Activated CD8-positive, alpha-beta T cell treated with anti-CD3 and anti-CD28 coated beads for 36 hours (primary cell): ENCODE measurements at regions not wholly inside any gene's neighbourhood (a gene's known extent, or its start where the extent isn't known, plus 50 kb on each side); places are given as distances from the start of the nearest gene placed in this dataset.

Experiments
- ATAC-seq: fragments of 200-7000 bp; cut with Tn5 transposase; one replicate; pipeline ENCODE4 v1.10.0; 2021; ENCODE audit warnings: mild to moderate bottlenecking, moderate library complexity
- CTCF ChIA-PET: fragments of 350-600 bp; sonication (Branson Sonifier 250); formaldehyde crosslinking; loops from one replicate; lab custom pipeline; 2021; ENCODE audit warnings: antibody characterized with exemption; lab: Charles Lee
- POLR2A ChIA-PET: fragments of 350-600 bp; sonication (Branson Sonifier 250); formaldehyde crosslinking; loops from one replicate; lab custom pipeline; 2021; ENCODE audit warnings: antibody characterized with exemption; lab: Charles Lee
- DNase-seq: peaks from one replicate; pipeline ENCODE4 v3.0.0-alpha.2; 2020
- H3K27ac Mint-ChIP-seq: one replicate; pipeline ENCODE4 v1.8.0; 2021; ENCODE audit warnings: mild to moderate bottlenecking, mixed read lengths
- H3K27me3 Mint-ChIP-seq: one replicate; pipeline ENCODE4 v1.8.0; 2021; ENCODE audit warnings: mixed read lengths
- H3K36me3 Mint-ChIP-seq: one replicate; pipeline ENCODE4 v1.8.0; 2021; ENCODE audit warnings: low read depth, mixed read lengths
- H3K4me1 Mint-ChIP-seq: one replicate; pipeline ENCODE4 v1.8.0; 2021; ENCODE audit warnings: low read depth, mixed read lengths
- H3K4me3 Mint-ChIP-seq: one replicate; pipeline ENCODE4 v1.8.0; 2021; ENCODE audit warnings: mild to moderate bottlenecking, moderate library complexity, mixed read lengths
- H3K9me3 Mint-ChIP-seq: one replicate; pipeline ENCODE4 v1.8.0; 2021; ENCODE audit warnings: mixed read lengths
- CTCF ChIP-seq: fragments of 200-600 bp; IDR thresholded peaks from one replicate; pipeline ENCODE4 v1.8.0; 2022; ENCODE audit warnings: antibody characterized with exemption, mild to moderate bottlenecking
- intact Hi-C: fragments of 100-400 bp; cut with micrococcal nuclease; formaldehyde crosslinking; loops from one replicate; pipeline ENCODE4 v1.10.0; 2022

- ChIA-PET CTCF (no interaction called here), POLR2A (no interaction called here)
- H3K9me3 Mint-ChIP-seq: no peaks in the 10 kb centered on the region
- no peaks in the 10 kb centered on the region for H3K36me3 Mint-ChIP-seq
- H3K4me3 Mint-ChIP-seq: no peak overlapping the region
- H3K27ac Mint-ChIP-seq: no peak overlapping the region
- H3K27me3 Mint-ChIP-seq: no peaks in the 10 kb centered on the region
- H3K4me1 Mint-ChIP-seq: peaks cover 3% of the 10 kb centered on the region
- TF ChIP-seq CTCF: no peak
- DNase-seq: no peak
- no peak for ATAC-seq
- intact Hi-C loops: no loop called here
Observed at GRCh38 chr12:45504316-45505010, 225.0 kb upstream of the ARID2 start.

GRCh38 chr12:45509187-45509586 is 220.3 kb upstream of the ARID2 start:
- no peaks in the 10 kb centered on the region for H3K36me3 Mint-ChIP-seq
- ATAC-seq (peak; percentile 97), DNase-seq (peak; percentile 38)
- ChIA-PET CTCF (interaction anchor here (0.8 to 1.0 kb wide), 2 partner anchors 9 to 35 kb away, joined by 3 read pairs; no protein-coding TSS in a partner anchor), POLR2A (interaction anchor here (0.5 kb wide), 1 partner anchor 662 kb away, joined by 3 read pairs; no protein-coding TSS in a partner anchor)
- H3K27me3 Mint-ChIP-seq: no peaks in the 10 kb centered on the region
- TF ChIP-seq CTCF: no peak
- H3K4me3 Mint-ChIP-seq: no peak overlapping the region
- peaks cover 6% of the 10 kb centered on the region for H3K4me1 Mint-ChIP-seq
- peaks cover 3% of the 10 kb centered on the region for H3K9me3 Mint-ChIP-seq
- intact Hi-C loops: no loop called here
- H3K27ac Mint-ChIP-seq: no peak overlapping the region

- TF ChIP-seq CTCF: no peak
- H3K36me3 Mint-ChIP-seq: no peaks in the 10 kb centered on the region
- peaks cover 3% of the 10 kb centered on the region for H3K9me3 Mint-ChIP-seq
- intact Hi-C loops: no loop called here
- no peak overlapping the region for H3K4me3 Mint-ChIP-seq
- H3K27ac Mint-ChIP-seq: no peak overlapping the region
- ATAC-seq (peak; percentile 26), DNase-seq (no peak)
- ChIA-PET POLR2A (interaction anchor here (0.5 kb wide), 1 partner anchor 662 kb away, joined by 3 read pairs; no protein-coding TSS in a partner anchor), CTCF (interaction anchor here (0.8 to 1.0 kb wide), 2 partner anchors 9 to 34 kb away, joined by 3 read pairs; no protein-coding TSS in a partner anchor)
- peaks cover 6% of the 10 kb centered on the region for H3K4me1 Mint-ChIP-seq
- no peaks in the 10 kb centered on the region for H3K27me3 Mint-ChIP-seq
Observed at GRCh38 chr12:45509621-45510020, 219.9 kb upstream of the ARID2 start.

- H3K36me3 Mint-ChIP-seq: no peaks in the 10 kb centered on the region
- TF ChIP-seq CTCF: no peak
- no peak overlapping the region for H3K27ac Mint-ChIP-seq
- ATAC-seq (no peak), DNase-seq (no peak)
- H3K4me3 Mint-ChIP-seq: no peak overlapping the region
- H3K4me1 Mint-ChIP-seq: peaks cover 11% of the 10 kb centered on the region
- ChIA-PET CTCF (interaction anchor here (1.0 to 1.7 kb wide), 3 partner anchors 26 to 487 kb away, joined by 3 to 9 read pairs (median 3); no protein-coding TSS in a partner anchor), POLR2A (interaction anchor here (0.8 kb wide), 1 partner anchor 11 kb away, joined by 4 read pairs; no protein-coding TSS in a partner anchor)
- no peaks in the 10 kb centered on the region for H3K27me3 Mint-ChIP-seq
- intact Hi-C loops: no loop called here
- H3K9me3 Mint-ChIP-seq: peaks cover under 1% of the 10 kb centered on the region
Observed at GRCh38 chr12:45517381-45517780, 212.1 kb upstream of the ARID2 start.
